Sigmoid colon (tissue), 4 donors: ENCODE measurements at regions not wholly inside any gene's neighbourhood (a gene's known extent, or its start where the extent isn't known, plus 50 kb on each side); places are given as distances from the start of the nearest gene placed in this dataset.

Source experiments
- POLR2AphosphoS5 ChIP-seq, 4 donors: sonication (generic); formaldehyde crosslinking; IDR thresholded peaks; one replicate each; pipeline ENCODE4 v1.6.1; 2017; ENCODE audit warnings: antibody characterized with exemption in 4 of 4
- TF ChIP-seq, protein P1 (sequence below), 4 experiments: fragments of 450-650 bp in 3 of 4; fragments of 200-600 bp in 1 of 4; IDR thresholded peaks; one replicate each; pipeline ENCODE4 v1.5.1; 2016 to 2019; ENCODE audit warnings: antibody characterized with exemption in 4 of 4, mild to moderate bottlenecking in 3 of 4, moderate library complexity in 2 of 4

DNA sequence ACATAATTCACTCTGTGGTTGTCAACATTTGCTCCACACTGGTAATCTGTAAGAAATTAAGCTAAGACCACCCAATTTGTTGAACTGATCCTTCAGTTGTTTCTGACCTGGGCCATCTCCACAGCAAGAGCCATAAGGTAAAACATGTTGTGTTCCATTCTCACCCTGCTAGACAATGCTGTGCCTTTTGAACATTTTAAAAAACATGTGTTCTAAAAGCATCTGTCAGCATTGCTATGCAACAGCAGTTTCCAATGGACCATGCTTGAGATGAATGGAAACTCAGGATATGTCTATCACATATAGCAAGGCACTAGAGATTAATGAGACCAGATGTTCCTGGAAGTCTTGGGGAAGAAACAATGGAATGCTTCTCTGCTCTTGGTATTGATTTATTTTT lies 455.1 kb upstream of the RGMB start:
- TF ChIP-seq, protein P1, sequence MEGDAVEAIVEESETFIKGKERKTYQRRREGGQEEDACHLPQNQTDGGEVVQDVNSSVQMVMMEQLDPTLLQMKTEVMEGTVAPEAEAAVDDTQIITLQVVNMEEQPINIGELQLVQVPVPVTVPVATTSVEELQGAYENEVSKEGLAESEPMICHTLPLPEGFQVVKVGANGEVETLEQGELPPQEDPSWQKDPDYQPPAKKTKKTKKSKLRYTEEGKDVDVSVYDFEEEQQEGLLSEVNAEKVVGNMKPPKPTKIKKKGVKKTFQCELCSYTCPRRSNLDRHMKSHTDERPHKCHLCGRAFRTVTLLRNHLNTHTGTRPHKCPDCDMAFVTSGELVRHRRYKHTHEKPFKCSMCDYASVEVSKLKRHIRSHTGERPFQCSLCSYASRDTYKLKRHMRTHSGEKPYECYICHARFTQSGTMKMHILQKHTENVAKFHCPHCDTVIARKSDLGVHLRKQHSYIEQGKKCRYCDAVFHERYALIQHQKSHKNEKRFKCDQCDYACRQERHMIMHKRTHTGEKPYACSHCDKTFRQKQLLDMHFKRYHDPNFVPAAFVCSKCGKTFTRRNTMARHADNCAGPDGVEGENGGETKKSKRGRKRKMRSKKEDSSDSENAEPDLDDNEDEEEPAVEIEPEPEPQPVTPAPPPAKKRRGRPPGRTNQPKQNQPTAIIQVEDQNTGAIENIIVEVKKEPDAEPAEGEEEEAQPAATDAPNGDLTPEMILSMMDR (IDR thresholded peaks at IDR 0.05): no peak
- no peak for TF ChIP-seq POLR2AphosphoS5 (IDR thresholded peaks at IDR 0.05)
